CD4-positive, CD25-positive, alpha-beta regulatory T cell (primary cell): ENCODE measurements at regions not wholly inside any gene's neighbourhood (a gene's known extent, or its start where the extent isn't known, plus 50 kb on each side); places are given as distances from the start of the nearest gene placed in this dataset.

Source experiments
- ATAC-seq, 2 donors: fragments of 150-1000 bp; cut with Tn5 transposase; one replicate each; pipeline ENCODE4 v1.10.0; 2021; ENCODE audit warnings: low read depth in 2 of 2, moderate number of reproducible peaks in 2 of 2, moderate library complexity in 1 of 2
- DNase-seq, 3 donors: peaks; one replicate each; pipeline versions ENCODE4 v3.0.0 to v3.0.0-alpha.2; 2012 to 2022; ENCODE audit warnings: mixed read lengths in 1 of 3
- H3K27ac ChIP-seq: one replicate; pipeline ENCODE4 v1.7.0; 2013; ENCODE audit warnings: mild to moderate bottlenecking, low read length; ENCODE audit not compliant: insufficient read depth, poor library complexity, severe bottlenecking
- H3K27me3 ChIP-seq: one replicate; pipeline ENCODE4 v1.7.0; 2013; ENCODE audit warnings: low read length; ENCODE audit not compliant: control insufficient read depth, insufficient read depth
- H3K36me3 ChIP-seq: one replicate; pipeline ENCODE4 v1.7.0; 2013; ENCODE audit warnings: mild to moderate bottlenecking, low read length, moderate library complexity; ENCODE audit not compliant: control insufficient read depth, insufficient read depth
- H3K4me1 ChIP-seq: 2 replicates; pipeline ENCODE4 v1.7.0; 2013; ENCODE audit warnings: mild to moderate bottlenecking, low read length; ENCODE audit not compliant: insufficient read depth, control insufficient read depth, poor library complexity, severe bottlenecking
- H3K4me3 ChIP-seq: one replicate; pipeline ENCODE4 v1.7.0; 2013; ENCODE audit warnings: low read depth, mild to moderate bottlenecking, low read length, moderate library complexity
- H3K9me3 ChIP-seq, 2 experiments: 1 replicate in 1 of 2; 2 replicates in 1 of 2; pipeline ENCODE4 v1.7.0; 2013; ENCODE audit warnings: low read length in 2 of 2, mild to moderate bottlenecking in 1 of 2, moderate library complexity in 1 of 2; ENCODE audit not compliant: control insufficient read depth in 2 of 2
- H3K27ac Mint-ChIP-seq, 3 donors: one replicate each; pipeline ENCODE4 v1.8.0; 2020 to 2022; ENCODE audit warnings: mild to moderate bottlenecking in 3 of 3, mixed read lengths in 3 of 3, moderate library complexity in 2 of 3
- H3K27me3 Mint-ChIP-seq: one replicate; pipeline ENCODE4 v1.8.0; 2022; ENCODE audit warnings: mild to moderate bottlenecking, mixed read lengths
- H3K36me3 Mint-ChIP-seq: one replicate; pipeline ENCODE4 v1.8.0; 2020; ENCODE audit warnings: mixed read lengths
- H3K4me1 Mint-ChIP-seq, 4 donors: one replicate each; pipeline ENCODE4 v1.8.0; 2020 to 2022; ENCODE audit warnings: mixed read lengths in 4 of 4, mild to moderate bottlenecking in 1 of 4
- H3K4me3 Mint-ChIP-seq, 4 donors: one replicate each; pipeline ENCODE4 v1.8.0; 2020 to 2022; ENCODE audit warnings: mild to moderate bottlenecking in 4 of 4, mixed read lengths in 4 of 4, moderate library complexity in 3 of 4
- H3K9me3 Mint-ChIP-seq, 7 donors: one replicate each; pipeline ENCODE4 v1.8.0; 2020 to 2022; ENCODE audit warnings: mixed read lengths in 7 of 7, mild to moderate bottlenecking in 3 of 7, moderate library complexity in 2 of 7

DNA sequence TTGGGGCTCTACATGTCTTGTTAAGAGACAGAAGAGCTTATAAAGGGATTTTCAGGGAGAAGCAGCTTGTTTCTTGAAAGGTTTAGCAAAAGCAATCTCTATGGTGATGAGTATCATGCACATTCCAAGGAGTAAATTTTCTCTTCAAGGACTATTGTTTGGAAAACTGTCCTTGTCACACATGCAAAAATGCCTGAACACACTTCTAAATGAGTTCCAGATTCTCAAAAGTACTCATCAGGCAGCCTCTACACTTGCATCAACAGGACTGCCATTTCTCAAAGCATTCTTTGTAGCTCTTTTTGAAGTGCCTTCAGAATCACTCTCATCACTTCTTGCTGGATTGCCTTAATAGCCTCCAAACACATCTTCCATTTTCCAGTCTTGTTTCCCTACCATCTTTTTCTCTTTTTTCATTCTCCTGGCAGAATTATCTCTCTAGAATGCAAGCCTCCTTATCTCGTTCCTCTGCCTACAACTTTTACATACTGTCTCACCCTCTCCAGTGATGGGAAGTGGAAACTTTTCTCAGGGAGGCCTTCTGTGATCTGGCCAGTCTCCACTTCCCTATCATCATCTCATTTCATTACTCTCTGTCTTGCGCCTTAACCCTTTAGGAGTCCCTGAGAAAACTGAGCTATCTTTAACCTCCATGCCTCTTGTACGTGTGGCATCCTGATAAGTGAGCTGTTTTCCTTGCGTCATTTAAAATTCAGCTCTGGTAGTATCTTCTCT lies 631.5 kb upstream of the TLE4 start:
- ATAC-seq = no peak
- Histone ChIP-seq H3K4me3 (no peak overlapping the region), H3K9me3 (no peaks in the 10 kb centered on the region), H3K27ac (no peak overlapping the region), H3K36me3 (no peaks in the 10 kb centered on the region), H3K4me1 (no peaks in the 10 kb centered on the region), H3K27me3 (no peaks in the 10 kb centered on the region)
- H3K27me3 Mint-ChIP-seq = no peaks in the 10 kb centered on the region
- no peak overlapping the region for H3K4me3 Mint-ChIP-seq
- no peaks in the 10 kb centered on the region for H3K4me1 Mint-ChIP-seq
- DNase-seq = no peak
- H3K36me3 Mint-ChIP-seq = no peaks in the 10 kb centered on the region
- H3K27ac Mint-ChIP-seq = no peak overlapping the region
- peaks cover 0 to 8% (median 6%) of the 10 kb centered on the region in 7 donors for H3K9me3 Mint-ChIP-seq

DNA sequence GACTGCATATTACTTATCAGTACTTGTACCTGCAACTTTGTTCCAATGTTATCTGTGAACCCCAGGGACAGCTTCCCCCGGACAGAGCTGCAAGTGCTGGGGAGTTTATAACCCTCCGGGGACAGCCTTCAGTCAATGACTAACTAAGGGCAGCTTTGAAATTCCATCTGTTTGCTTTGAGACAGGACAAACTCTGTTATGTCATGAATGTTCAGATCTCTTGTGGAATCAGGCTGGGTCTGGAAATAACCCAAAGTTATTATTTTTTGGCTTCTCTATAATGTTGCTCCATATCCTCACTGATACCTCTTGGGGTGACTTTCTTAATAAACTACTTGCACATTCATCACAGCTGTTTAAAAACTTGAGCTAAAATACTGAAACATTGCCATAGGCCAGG lies 617.5 kb upstream of the TLE4 start:
- Mint-ChIP-seq H3K4me1 (no peaks in the 10 kb centered on the region), H3K27me3 (no peaks in the 10 kb centered on the region), H3K9me3 (peaks cover 0 to 29% (median 6%) of the 10 kb centered on the region in 7 donors), H3K4me3 (no peak overlapping the region), H3K36me3 (no peaks in the 10 kb centered on the region), H3K27ac (no peak overlapping the region)
- Histone ChIP-seq H3K4me3 (no peak overlapping the region), H3K27ac (no peak overlapping the region), H3K36me3 (no peaks in the 10 kb centered on the region), H3K27me3 (no peaks in the 10 kb centered on the region), H3K9me3 (peaks cover 0 to 2% of the 10 kb centered on the region in 2 experiments), H3K4me1 (no peaks in the 10 kb centered on the region)
- ATAC-seq (no peak), DNase-seq (no peak)

- no peak overlapping the region for H3K4me3 ChIP-seq
- H3K9me3 Mint-ChIP-seq = peaks cover 0 to 20% (median 2%) of the 10 kb centered on the region in 7 donors
- no peak overlapping the region for H3K27ac Mint-ChIP-seq
- no peaks in the 10 kb centered on the region for H3K4me1 Mint-ChIP-seq
- no peaks in the 10 kb centered on the region for H3K36me3 ChIP-seq
- no peak for ATAC-seq
- no peaks in the 10 kb centered on the region for H3K4me1 ChIP-seq
- H3K27me3 ChIP-seq = no peaks in the 10 kb centered on the region
- peaks cover 0 to 3% of the 10 kb centered on the region in 2 experiments for H3K9me3 ChIP-seq
- H3K36me3 Mint-ChIP-seq = no peaks in the 10 kb centered on the region
- H3K4me3 Mint-ChIP-seq = no peak overlapping the region
- H3K27me3 Mint-ChIP-seq = no peaks in the 10 kb centered on the region
- H3K27ac ChIP-seq = no peak overlapping the region
- DNase-seq = no peak
Measured at GRCh38 chr9:78958892-78959291, 612.9 kb upstream of the TLE4 start.

DNA sequence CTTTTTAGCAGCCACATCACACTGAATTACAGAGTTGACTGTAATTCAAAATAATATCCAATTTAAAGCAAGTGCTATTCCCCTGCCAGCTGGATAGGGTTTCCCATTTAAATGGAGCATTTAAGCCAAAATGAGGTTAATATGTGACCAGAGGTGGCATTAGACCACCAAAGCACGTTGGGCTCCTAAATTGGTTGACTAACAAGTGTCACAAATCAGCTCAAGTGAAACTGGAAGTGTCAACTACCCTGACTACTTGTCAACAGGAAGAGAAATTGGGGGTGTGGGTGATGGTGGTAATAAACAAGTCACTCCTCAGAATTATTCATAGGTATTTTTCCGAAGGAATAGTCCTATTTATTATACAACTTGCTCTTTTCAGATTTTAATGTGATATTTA lies 609.6 kb upstream of the TLE4 start:
- no peaks in the 10 kb centered on the region for H3K27me3 Mint-ChIP-seq
- H3K27ac Mint-ChIP-seq = no peak overlapping the region
- Histone ChIP-seq H3K27ac (no peak overlapping the region), H3K36me3 (no peaks in the 10 kb centered on the region), H3K4me3 (no peak overlapping the region), H3K27me3 (no peaks in the 10 kb centered on the region), H3K9me3 (peaks cover 0 to 3% of the 10 kb centered on the region in 2 experiments), H3K4me1 (no peaks in the 10 kb centered on the region)
- no peak overlapping the region for H3K4me3 Mint-ChIP-seq
- no peaks in the 10 kb centered on the region for H3K4me1 Mint-ChIP-seq
- H3K9me3 Mint-ChIP-seq = peaks cover 0 to 28% (median 2%) of the 10 kb centered on the region in 7 donors
- DNase-seq (no peak), ATAC-seq (no peak)
- no peaks in the 10 kb centered on the region for H3K36me3 Mint-ChIP-seq

GRCh38 chr9:78963911-78964310 lies 607.9 kb upstream of the TLE4 start:
- H3K36me3 ChIP-seq = no peaks in the 10 kb centered on the region
- DNase-seq = no peak
- H3K4me1 ChIP-seq = no peaks in the 10 kb centered on the region
- no peaks in the 10 kb centered on the region for H3K36me3 Mint-ChIP-seq
- no peak for ATAC-seq
- no peak overlapping the region for H3K27ac ChIP-seq
- H3K9me3 ChIP-seq = peaks cover 0 to 3% of the 10 kb centered on the region in 2 experiments
- no peaks in the 10 kb centered on the region for H3K27me3 ChIP-seq
- no peaks in the 10 kb centered on the region for H3K27me3 Mint-ChIP-seq
- peaks cover 0 to 24% (median 4%) of the 10 kb centered on the region in 7 donors for H3K9me3 Mint-ChIP-seq
- no peak overlapping the region for H3K27ac Mint-ChIP-seq
- no peak overlapping the region for H3K4me3 ChIP-seq
- H3K4me3 Mint-ChIP-seq = no peak overlapping the region
- H3K4me1 Mint-ChIP-seq = no peaks in the 10 kb centered on the region

- no peaks in the 10 kb centered on the region for H3K4me1 Mint-ChIP-seq
- no peak overlapping the region for H3K27ac Mint-ChIP-seq
- Histone ChIP-seq H3K4me3 (no peak overlapping the region), H3K9me3 (no peaks in the 10 kb centered on the region), H3K27ac (no peak overlapping the region), H3K36me3 (no peaks in the 10 kb centered on the region), H3K4me1 (no peaks in the 10 kb centered on the region), H3K27me3 (no peaks in the 10 kb centered on the region)
- peaks cover 0 to 14% (median 2%) of the 10 kb centered on the region in 7 donors for H3K9me3 Mint-ChIP-seq
- H3K36me3 Mint-ChIP-seq = no peaks in the 10 kb centered on the region
- DNase-seq (no peak), ATAC-seq (no peak)
- H3K27me3 Mint-ChIP-seq = no peaks in the 10 kb centered on the region
- H3K4me3 Mint-ChIP-seq = no peak overlapping the region
Measured at GRCh38 chr9:78967596-78968217, 604.1 kb upstream of the TLE4 start.

DNA sequence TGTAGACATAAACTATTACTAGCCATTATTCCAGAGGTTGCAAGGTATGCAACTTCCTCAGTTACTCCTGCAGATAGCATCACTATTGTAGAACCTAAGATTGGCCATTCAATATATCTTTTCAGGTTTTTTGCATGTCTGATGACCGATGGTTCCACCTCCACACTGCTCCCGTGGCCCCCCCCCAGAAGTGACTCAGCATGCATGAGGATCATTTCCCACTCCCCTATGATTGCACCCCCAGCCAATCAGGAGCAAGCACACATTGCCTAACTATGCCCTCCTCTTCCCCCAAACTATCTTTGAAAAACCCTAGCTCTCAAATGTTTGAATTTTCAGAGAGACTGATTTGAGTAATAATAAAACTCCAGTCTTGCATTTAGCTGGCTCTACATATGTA lies 601.4 kb upstream of the TLE4 start:
- Histone ChIP-seq H3K36me3 (no peaks in the 10 kb centered on the region), H3K4me3 (no peak overlapping the region), H3K27me3 (no peaks in the 10 kb centered on the region), H3K4me1 (no peaks in the 10 kb centered on the region), H3K27ac (no peak overlapping the region), H3K9me3 (no peaks in the 10 kb centered on the region)
- H3K4me1 Mint-ChIP-seq = no peaks in the 10 kb centered on the region
- H3K27ac Mint-ChIP-seq = no peak overlapping the region
- H3K4me3 Mint-ChIP-seq = no peak overlapping the region
- no peaks in the 10 kb centered on the region for H3K36me3 Mint-ChIP-seq
- DNase-seq (no peak), ATAC-seq (no peak)
- peaks cover 0 to 12% (median 2%) of the 10 kb centered on the region in 7 donors for H3K9me3 Mint-ChIP-seq
- H3K27me3 Mint-ChIP-seq = no peaks in the 10 kb centered on the region

GRCh38 chr9:78971540-78971939 lies 600.2 kb upstream of the TLE4 start:
- no peak overlapping the region for H3K4me3 ChIP-seq
- Mint-ChIP-seq H3K27ac (no peak overlapping the region), H3K9me3 (peaks cover 0 to 4% (median 2%) of the 10 kb centered on the region in 7 donors), H3K36me3 (no peaks in the 10 kb centered on the region), H3K4me3 (no peak overlapping the region), H3K27me3 (no peaks in the 10 kb centered on the region), H3K4me1 (no peaks in the 10 kb centered on the region)
- no peaks in the 10 kb centered on the region for H3K36me3 ChIP-seq
- H3K4me1 ChIP-seq = no peaks in the 10 kb centered on the region
- DNase-seq = no peak
- H3K27ac ChIP-seq = no peak overlapping the region
- ATAC-seq = no peak
- no peaks in the 10 kb centered on the region for H3K27me3 ChIP-seq
- H3K9me3 ChIP-seq = no peaks in the 10 kb centered on the region
